ENCODE measurements at regions not wholly inside any gene's neighbourhood (a gene's known extent, or its start where the extent isn't known, plus 50 kb on each side); places are given as distances from the start of the nearest gene placed in this dataset.

DNA sequence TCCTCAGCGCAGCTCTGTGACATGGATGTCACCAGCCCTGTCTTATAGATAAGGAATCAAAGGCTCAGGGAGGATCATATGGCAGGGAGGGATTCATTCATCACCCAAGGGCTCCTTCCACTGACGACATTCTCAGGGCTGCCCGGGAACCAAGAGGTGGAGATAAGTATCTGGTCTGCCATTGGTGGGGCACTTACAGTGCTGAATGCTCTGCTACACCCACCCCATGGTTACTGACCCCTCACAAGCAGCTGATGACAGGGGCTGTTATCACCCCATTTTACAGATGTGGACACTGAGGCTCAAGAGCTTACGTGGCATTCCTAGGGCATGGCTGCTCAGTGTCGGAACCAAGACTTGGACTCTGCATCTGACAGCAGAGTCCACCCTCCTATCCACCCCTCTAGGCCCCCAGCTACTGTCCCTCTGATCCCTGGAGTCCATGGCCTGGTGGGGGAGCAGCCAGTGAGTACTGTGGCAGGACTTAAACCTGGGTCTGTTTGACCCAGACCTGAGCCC lies 155.1 kb downstream of the PTPRU start:
- no peak for TF ChIP-seq CTCF (IDR thresholded peaks at IDR 0.05; ENCODE audit: low read depth, low read length, poor library complexity, severe bottlenecking)
- no peak for TF ChIP-seq EZH2phosphoT487 (IDR thresholded peaks at IDR 0.05; ENCODE audit: borderline replicate concordance, low read length)
